ENCODE measurements at regions not wholly inside any gene's neighbourhood (a gene's known extent, or its start where the extent isn't known, plus 50 kb on each side); places are given as distances from the start of the nearest gene placed in this dataset.

DNA sequence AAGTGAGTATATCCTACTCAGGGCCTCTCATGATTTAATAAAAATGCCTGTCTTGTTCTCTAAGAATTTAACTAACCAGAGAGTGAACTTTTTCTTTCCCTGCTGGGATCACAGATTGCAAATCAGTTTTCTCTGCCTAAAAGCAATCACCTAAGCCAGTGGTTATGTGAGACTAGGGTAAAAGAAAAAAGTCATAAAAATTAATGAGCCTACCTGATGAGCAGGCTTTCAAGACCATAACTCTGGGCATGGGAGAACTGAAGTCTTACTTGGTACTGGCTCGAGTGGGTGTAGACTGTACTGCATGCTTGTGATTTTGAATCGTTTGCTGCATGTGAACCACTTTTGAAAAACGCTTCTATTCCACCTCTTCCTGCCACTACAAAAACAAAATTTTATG is 1677.0 kb upstream of the LRRTM1 start:
- TF ChIP-seq, protein P1, sequence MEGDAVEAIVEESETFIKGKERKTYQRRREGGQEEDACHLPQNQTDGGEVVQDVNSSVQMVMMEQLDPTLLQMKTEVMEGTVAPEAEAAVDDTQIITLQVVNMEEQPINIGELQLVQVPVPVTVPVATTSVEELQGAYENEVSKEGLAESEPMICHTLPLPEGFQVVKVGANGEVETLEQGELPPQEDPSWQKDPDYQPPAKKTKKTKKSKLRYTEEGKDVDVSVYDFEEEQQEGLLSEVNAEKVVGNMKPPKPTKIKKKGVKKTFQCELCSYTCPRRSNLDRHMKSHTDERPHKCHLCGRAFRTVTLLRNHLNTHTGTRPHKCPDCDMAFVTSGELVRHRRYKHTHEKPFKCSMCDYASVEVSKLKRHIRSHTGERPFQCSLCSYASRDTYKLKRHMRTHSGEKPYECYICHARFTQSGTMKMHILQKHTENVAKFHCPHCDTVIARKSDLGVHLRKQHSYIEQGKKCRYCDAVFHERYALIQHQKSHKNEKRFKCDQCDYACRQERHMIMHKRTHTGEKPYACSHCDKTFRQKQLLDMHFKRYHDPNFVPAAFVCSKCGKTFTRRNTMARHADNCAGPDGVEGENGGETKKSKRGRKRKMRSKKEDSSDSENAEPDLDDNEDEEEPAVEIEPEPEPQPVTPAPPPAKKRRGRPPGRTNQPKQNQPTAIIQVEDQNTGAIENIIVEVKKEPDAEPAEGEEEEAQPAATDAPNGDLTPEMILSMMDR (IDR thresholded peaks at IDR 0.05), result no peak
- TF ChIP-seq POLR2A (IDR thresholded peaks at IDR 0.05), result no peak

Data from testis (tissue), 2 donors.